Bronchial epithelial cell (primary cell): ENCODE measurements at regions not wholly inside any gene's neighbourhood (a gene's known extent, or its start where the extent isn't known, plus 50 kb on each side); places are given as distances from the start of the nearest gene placed in this dataset.

ENCODE experiments used
- DNase-seq: peaks from one replicate; pipeline ENCODE4 v3.0.0-alpha.2; 2010; ENCODE audit warnings: low read depth
- FAIRE-seq: peaks from 2 replicates; lab custom pipeline; 2011; peaks lifted over from hg19 to GRCh38; lab: Jason Lieb, UNC
- H3K27me3 ChIP-seq: 2 replicates; pipeline ENCODE4 v1.5.1; 2011; ENCODE audit warnings: low read length; ENCODE audit not compliant: control insufficient read depth, insufficient read depth
- H3K36me3 ChIP-seq: 2 replicates; pipeline ENCODE4 v1.5.1; 2011; ENCODE audit warnings: low read length; ENCODE audit not compliant: control insufficient read depth, insufficient read depth
- H3K4me3 ChIP-seq: 2 replicates; pipeline ENCODE4 v1.5.1; 2011; ENCODE audit warnings: mild to moderate bottlenecking, low read depth, low read length, control low read depth
- CTCF ChIP-seq: IDR thresholded peaks from 2 replicates; pipeline ENCODE4 v1.5.1; 2011; ENCODE audit warnings: mild to moderate bottlenecking, moderate library complexity, low read length, control low read depth, inconsistent platforms; ENCODE audit not compliant: insufficient read depth, severe bottlenecking

- no peak for TF ChIP-seq CTCF
- FAIRE-seq: peak; percentile 7
- Histone ChIP-seq H3K27me3 (peaks cover 2% of the 10 kb centered on the region), H3K36me3 (no peaks in the 10 kb centered on the region), H3K4me3 (no peak overlapping the region)
- no peak for DNase-seq
Measured at GRCh38 chr20:40579701-40580100, 109.3 kb downstream of the MAFB start.

- Histone ChIP-seq H3K27me3 (peaks cover 2% of the 10 kb centered on the region), H3K36me3 (no peaks in the 10 kb centered on the region), H3K4me3 (no peak overlapping the region)
- no peak for TF ChIP-seq CTCF
- FAIRE-seq (no peak), DNase-seq (no peak)
Measured at GRCh38 chr20:40578961-40579360, 110.1 kb downstream of the MAFB start.

- H3K36me3 ChIP-seq: no peaks in the 10 kb centered on the region
- DNase-seq (no peak), FAIRE-seq (no peak)
- TF ChIP-seq CTCF: no peak
- no peak overlapping the region for H3K4me3 ChIP-seq
- H3K27me3 ChIP-seq: peaks cover 2% of the 10 kb centered on the region
Measured at GRCh38 chr20:40575851-40576250, 113.2 kb downstream of the MAFB start.

- peaks cover 2% of the 10 kb centered on the region for H3K27me3 ChIP-seq
- DNase-seq: no peak
- no peak for TF ChIP-seq CTCF
- FAIRE-seq: no peak
- no peaks in the 10 kb centered on the region for H3K36me3 ChIP-seq
- no peak overlapping the region for H3K4me3 ChIP-seq
Measured at GRCh38 chr20:40572251-40572650, 116.8 kb downstream of the MAFB start.

GRCh38 chr20:40571639-40572038 is 117.4 kb downstream of the MAFB start:
- no peak overlapping the region for H3K4me3 ChIP-seq
- peaks cover 2% of the 10 kb centered on the region for H3K27me3 ChIP-seq
- no peak for TF ChIP-seq CTCF
- no peaks in the 10 kb centered on the region for H3K36me3 ChIP-seq
- FAIRE-seq (no peak), DNase-seq (no peak)

- DNase-seq (peak; percentile 75), FAIRE-seq (no peak)
- no peak overlapping the region for H3K4me3 ChIP-seq
- no peaks in the 10 kb centered on the region for H3K36me3 ChIP-seq
- no peaks in the 10 kb centered on the region for H3K27me3 ChIP-seq
- no peak for TF ChIP-seq CTCF
Measured at GRCh38 chr20:40568200-40568599, 120.8 kb downstream of the MAFB start.
